Ascending aorta (tissue), 2 donors: ENCODE measurements at regions not wholly inside any gene's neighbourhood (a gene's known extent, or its start where the extent isn't known, plus 50 kb on each side); places are given as distances from the start of the nearest gene placed in this dataset.

Experiments used
- DNase-seq, 2 donors: peaks; one replicate each; pipeline ENCODE4 v3.0.0-alpha.2; 2019; ENCODE audit warnings: low spot score in 2 of 2
- H3K27ac ChIP-seq, 2 donors: fragments of 200-600 bp; sonication (generic); one replicate each; pipeline ENCODE4 v1.5.1; 2016 to 2017; ENCODE audit warnings: mild to moderate bottlenecking in 1 of 2
- H3K27me3 ChIP-seq: fragments of 200-600 bp; sonication (generic); one replicate; pipeline ENCODE4 v1.5.1; 2017
- H3K36me3 ChIP-seq, 2 donors: fragments of 200-600 bp; sonication (generic); one replicate each; pipeline ENCODE4 v1.5.1; 2016
- H3K4me1 ChIP-seq, 2 donors: fragments of 200-600 bp; sonication (generic); one replicate each; pipeline ENCODE4 v1.5.1; 2016 to 2017; ENCODE audit warnings: mild to moderate bottlenecking in 1 of 2
- H3K4me3 ChIP-seq, 2 donors: fragments of 200-600 bp; sonication (generic); one replicate each; pipeline ENCODE4 v1.5.1; 2016 to 2017; ENCODE audit warnings: mild to moderate bottlenecking in 1 of 2
- H3K9me3 ChIP-seq, 2 donors: fragments of 200-600 bp; sonication (generic); one replicate each; pipeline ENCODE4 v1.5.1; 2016
- intact Hi-C: fragments of 100-400 bp; cut with DNase I; formaldehyde crosslinking; loops from one replicate; pipeline ENCODE4 v1.15.1; 2023
- TF ChIP-seq, protein P1 (sequence below), 3 experiments: fragments of 200-600 bp in 2 of 3; fragments of 450-650 bp in 1 of 3; sonication (generic) in 2 of 3; IDR thresholded peaks; one replicate each; pipeline ENCODE4 v1.5.1; 2016 to 2019; ENCODE audit warnings: antibody characterized with exemption in 3 of 3, mild to moderate bottlenecking in 1 of 3, moderate library complexity in 1 of 3

DNA sequence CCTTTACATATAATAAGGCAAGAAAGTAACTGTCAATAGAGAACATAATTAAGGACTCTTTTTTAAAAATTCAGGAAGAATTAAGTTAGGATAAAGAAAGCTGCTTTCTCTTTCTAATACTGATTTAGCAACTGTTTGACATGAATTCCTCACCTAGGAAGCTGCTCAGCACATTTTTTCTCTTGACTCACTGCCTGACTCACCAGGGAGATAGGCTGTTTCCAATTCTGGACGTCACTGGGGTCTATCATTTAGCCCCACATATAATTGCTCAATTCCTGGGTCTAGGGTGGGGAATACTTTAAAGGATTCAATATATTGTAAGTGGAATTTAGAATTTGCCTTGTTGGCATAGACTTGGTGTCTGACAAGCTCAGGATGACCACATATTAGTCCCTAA is 50.8 kb upstream of the UGP2 start:
- TF ChIP-seq, protein P1, sequence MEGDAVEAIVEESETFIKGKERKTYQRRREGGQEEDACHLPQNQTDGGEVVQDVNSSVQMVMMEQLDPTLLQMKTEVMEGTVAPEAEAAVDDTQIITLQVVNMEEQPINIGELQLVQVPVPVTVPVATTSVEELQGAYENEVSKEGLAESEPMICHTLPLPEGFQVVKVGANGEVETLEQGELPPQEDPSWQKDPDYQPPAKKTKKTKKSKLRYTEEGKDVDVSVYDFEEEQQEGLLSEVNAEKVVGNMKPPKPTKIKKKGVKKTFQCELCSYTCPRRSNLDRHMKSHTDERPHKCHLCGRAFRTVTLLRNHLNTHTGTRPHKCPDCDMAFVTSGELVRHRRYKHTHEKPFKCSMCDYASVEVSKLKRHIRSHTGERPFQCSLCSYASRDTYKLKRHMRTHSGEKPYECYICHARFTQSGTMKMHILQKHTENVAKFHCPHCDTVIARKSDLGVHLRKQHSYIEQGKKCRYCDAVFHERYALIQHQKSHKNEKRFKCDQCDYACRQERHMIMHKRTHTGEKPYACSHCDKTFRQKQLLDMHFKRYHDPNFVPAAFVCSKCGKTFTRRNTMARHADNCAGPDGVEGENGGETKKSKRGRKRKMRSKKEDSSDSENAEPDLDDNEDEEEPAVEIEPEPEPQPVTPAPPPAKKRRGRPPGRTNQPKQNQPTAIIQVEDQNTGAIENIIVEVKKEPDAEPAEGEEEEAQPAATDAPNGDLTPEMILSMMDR (IDR thresholded peaks at IDR 0.05) = no peak
- peaks cover 3 to 22% of the 10 kb centered on the region in 2 donors for H3K4me1 ChIP-seq
- H3K36me3 ChIP-seq = no peaks in the 10 kb centered on the region
- H3K9me3 ChIP-seq = no peaks in the 10 kb centered on the region
- H3K27me3 ChIP-seq = no peaks in the 10 kb centered on the region
- H3K4me3 ChIP-seq = no peak overlapping the region
- DNase-seq = peak in 1 of 2 donors; percentile 76
- intact Hi-C loops = loop anchor here (2.0 kb wide), 1 partner anchor 50 kb away; the partner anchor contains the start of gene UGP2
- H3K27ac ChIP-seq = peak overlapping the region in 1 of 2 donors; percentile 36

DNA sequence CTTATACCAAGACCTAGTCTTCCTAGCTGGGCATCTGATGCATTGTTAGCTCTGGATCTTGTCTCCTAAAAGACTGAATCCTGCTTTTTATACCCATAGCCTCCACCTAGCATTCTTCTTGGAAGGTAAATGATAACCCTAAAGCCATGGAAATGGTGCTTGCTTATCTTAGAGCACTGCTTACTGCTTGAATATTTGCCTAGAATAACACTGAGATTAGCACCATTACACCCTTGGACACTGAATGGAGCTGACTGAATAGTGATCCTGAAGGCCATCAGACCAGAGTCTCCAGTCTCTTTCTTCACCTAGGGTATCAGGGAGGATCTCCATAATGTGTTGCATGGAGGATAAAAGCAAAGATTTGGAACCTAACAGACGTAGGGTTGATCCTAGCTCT is 50.3 kb upstream of the UGP2 start:
- Histone ChIP-seq H3K4me3 (no peak overlapping the region), H3K9me3 (no peaks in the 10 kb centered on the region), H3K27me3 (no peaks in the 10 kb centered on the region), H3K36me3 (no peaks in the 10 kb centered on the region), H3K27ac (peak overlapping the region in 1 of 2 donors; percentile 36), H3K4me1 (peaks cover 3 to 22% of the 10 kb centered on the region in 2 donors)
- intact Hi-C loops = loop anchor here (2.0 kb wide), 1 partner anchor 49 kb away; the partner anchor contains the start of gene UGP2
- TF ChIP-seq, protein P1 (IDR thresholded peaks at IDR 0.05) = no peak
- no peak for DNase-seq
